Fibroblast of mammary gland (primary cell): ENCODE measurements at regions not wholly inside any gene's neighbourhood (a gene's known extent, or its start where the extent isn't known, plus 50 kb on each side); places are given as distances from the start of the nearest gene placed in this dataset.
A peak's percentile ranks its signal among the peaks of the same experiment; 100 is the strongest.

ENCODE experiments used
- DNase-seq: peaks from one replicate; pipeline ENCODE4 v3.0.0-alpha.2; 2010; ENCODE audit warnings: low read depth
- H3K4me3 ChIP-seq: 2 replicates; pipeline ENCODE4 v1.5.1; 2011; ENCODE audit warnings: low read depth, mild to moderate bottlenecking, low read length, moderate library complexity; ENCODE audit not compliant: control insufficient read depth
- CTCF ChIP-seq: conservative IDR thresholded peaks from 2 replicates; pipeline ENCODE4 v1.5.1; 2011; ENCODE audit warnings: low read depth, low read length, inconsistent platforms; ENCODE audit not compliant: control insufficient read depth, insufficient read depth

GRCh38 chr2:38185012-38185491 lies 109.1 kb upstream of the CYP1B1 start:
- no peak overlapping the region for H3K4me3 ChIP-seq
- DNase-seq = peak; percentile 98
- no peak for TF ChIP-seq CTCF

DNA sequence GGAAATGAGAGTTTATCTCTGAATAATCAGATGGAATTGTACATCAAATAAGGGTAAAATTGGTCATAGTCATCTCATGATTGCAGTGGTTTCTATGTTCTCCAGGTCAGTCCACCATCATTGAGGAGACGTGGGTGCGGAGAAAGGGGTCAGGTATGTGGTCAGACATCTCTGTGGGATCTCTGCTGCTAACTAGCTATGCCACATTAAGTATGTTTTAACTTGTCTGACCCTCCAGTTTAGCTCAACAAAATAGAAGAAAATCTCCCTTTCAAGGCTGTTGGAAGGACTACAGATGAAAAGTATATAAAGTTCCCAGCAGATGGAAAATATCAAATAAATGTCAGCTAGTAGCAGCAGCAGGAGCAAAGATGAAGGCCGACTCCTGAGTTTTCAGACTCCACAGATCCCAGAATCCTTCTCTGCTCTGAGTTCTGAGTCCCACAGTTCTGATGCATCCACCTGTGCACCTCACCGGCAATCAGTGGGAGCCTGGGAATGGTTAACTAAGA lies 106.6 kb upstream of the CYP1B1 start:
- no peak for TF ChIP-seq CTCF
- no peak for DNase-seq
- H3K4me3 ChIP-seq = no peak overlapping the region

DNA sequence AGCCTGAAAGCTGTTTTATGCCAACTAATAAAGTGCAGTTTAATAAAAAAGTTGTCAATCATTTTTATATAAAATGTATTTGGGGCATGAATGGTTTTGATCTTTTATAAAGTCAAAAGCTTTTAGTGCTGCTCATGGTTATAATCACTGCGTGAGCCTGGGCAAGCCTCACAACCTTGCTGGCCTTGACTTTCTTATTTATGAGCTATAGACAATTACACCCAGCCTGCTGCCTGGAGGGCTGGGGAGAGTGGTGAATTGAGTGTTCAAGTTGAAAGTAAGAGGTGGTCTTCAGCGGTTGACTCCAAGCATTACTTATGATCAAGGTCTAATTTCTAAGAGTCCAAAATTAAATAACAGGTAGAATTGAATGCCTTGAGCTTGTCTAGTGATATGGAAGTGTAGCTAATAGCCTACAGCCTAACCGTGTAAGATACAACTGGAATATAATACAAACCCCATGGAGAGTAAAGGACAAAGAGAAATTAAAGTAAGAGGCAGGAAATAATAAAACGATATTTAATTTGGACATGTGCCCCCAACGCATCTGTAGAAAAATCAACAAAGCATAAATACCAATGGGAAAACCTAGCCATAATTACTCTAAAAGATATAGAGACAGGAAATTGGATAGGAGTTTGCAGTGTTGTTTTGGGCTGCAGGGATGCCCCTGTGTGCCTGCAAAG lies 106.0 kb upstream of the CYP1B1 start:
- no peak for DNase-seq
- TF ChIP-seq CTCF = no peak
- no peak overlapping the region for H3K4me3 ChIP-seq

DNA sequence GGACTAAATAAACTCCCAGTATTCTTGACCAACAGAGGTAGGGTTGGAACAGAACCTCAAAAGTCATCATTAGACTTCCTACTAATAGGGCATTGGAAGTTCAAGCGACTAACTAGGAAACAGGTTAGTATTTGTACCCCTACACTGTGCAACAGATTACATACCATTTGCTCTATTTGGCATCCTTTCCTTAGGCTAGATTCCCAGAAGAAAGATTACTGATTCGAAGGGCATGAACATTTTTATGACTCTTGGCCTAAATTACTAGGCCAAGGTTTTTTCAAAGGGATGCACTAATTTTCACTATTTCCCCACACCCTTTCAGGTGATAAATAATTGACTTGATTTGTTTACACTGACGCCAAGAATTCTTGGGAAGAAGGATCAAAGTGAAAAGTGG lies 104.8 kb upstream of the CYP1B1 start:
- DNase-seq = peak; percentile 52
- H3K4me3 ChIP-seq = no peak overlapping the region
- TF ChIP-seq CTCF = no peak

DNA sequence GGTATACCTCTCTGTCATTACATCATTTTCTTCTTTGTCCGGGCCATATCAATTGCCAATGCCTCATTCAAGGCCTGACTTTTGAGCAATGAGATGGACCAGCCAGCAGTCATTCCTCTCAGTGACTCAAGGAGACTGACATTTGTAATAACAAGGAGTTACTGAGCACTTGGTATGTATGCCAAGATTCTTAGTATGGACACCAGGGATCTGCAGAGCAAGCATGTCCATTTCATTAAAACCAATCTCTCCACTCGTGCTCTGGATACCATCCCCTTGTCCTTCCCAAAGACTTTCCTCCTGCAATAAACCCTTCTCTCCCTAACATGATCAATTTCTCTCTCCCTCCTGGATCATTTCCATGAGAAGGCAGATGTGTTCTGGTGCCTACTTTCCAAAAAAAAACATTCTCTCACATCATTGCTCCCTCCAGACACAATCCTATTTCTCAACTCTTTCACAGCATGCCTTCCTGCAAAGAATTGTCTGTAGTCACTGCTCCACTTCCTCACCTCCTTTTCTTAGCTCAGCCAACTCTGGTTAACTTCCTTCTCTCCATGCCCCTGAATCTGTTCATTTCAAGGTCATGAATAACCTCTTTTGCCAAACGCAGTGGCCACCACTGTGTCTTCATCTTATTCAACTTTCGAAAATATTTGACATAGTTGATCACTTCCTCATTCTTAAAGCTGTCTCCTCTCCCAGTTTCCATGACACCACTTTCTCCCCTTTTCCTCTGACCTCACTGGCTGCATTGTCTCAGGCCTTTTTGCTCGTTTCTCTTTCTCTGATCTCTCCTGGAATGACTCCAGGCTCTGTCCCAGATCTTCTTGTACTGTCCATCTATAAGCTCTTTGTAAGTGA lies 102.8 kb upstream of the CYP1B1 start:
- DNase-seq = peak; percentile 96
- no peak for TF ChIP-seq CTCF
- H3K4me3 ChIP-seq = no peak overlapping the region

DNA sequence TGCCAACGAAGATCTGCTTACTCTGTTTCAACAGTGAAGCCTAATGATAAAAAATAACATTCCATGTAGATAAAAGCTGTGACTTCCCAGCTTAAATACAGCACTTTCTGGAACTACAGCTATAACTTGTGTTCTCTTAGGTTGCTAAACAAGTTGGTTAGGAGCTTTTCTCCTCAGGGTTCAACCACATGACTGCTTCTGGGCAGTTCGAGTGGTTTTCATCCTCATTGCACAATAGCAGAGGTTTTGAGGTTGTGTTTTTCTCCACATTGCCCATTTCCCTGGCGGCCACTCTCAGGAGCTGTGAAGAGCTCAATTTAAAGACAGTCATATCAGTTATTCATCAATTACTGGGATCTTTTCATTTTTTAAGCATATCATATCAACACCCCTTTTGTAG lies 102.2 kb upstream of the CYP1B1 start:
- peak; percentile 92 for DNase-seq
- no peak for TF ChIP-seq CTCF
- no peak overlapping the region for H3K4me3 ChIP-seq
